GM12865 (cell line): ENCODE measurements at regions not wholly inside any gene's neighbourhood (a gene's known extent, or its start where the extent isn't known, plus 50 kb on each side); places are given as distances from the start of the nearest gene placed in this dataset.

ENCODE experiments used
- DNase-seq: peaks from one replicate; pipeline ENCODE4 v3.0.0; 2010; ENCODE audit warnings: low read depth
- H3K4me3 ChIP-seq: 2 replicates; pipeline ENCODE4 v1.5.1; 2011; ENCODE audit warnings: mild to moderate bottlenecking, low read depth, low read length, control low read depth
- TF ChIP-seq, protein P1 (sequence below): IDR thresholded peaks from 2 replicates; pipeline ENCODE4 v1.5.1; 2011; ENCODE audit warnings: low read length, control low read depth, low read depth, inconsistent platforms; ENCODE audit not compliant: insufficient read depth; ENCODE audit errors: missing control alignments

DNA sequence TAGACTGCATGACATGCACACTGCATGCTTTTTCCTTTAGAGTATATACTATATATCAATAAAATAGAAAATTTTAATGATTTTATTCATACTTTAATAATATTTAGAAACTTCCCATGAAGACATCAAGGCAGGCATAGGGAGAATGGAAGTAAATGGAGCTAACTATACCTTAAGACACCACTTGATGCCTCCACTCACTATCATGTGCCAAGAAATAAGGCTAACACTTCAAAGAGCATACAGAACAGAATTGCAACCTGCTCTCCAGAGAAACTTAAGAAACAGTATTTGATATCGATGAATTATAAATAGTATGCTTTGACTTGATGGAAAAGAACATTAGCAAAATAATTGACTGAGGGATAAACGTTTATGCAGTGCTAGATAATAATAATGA is 192.6 kb upstream of the MBNL1 start:
- H3K4me3 ChIP-seq = no peak overlapping the region
- DNase-seq = no peak
- TF ChIP-seq, protein P1, sequence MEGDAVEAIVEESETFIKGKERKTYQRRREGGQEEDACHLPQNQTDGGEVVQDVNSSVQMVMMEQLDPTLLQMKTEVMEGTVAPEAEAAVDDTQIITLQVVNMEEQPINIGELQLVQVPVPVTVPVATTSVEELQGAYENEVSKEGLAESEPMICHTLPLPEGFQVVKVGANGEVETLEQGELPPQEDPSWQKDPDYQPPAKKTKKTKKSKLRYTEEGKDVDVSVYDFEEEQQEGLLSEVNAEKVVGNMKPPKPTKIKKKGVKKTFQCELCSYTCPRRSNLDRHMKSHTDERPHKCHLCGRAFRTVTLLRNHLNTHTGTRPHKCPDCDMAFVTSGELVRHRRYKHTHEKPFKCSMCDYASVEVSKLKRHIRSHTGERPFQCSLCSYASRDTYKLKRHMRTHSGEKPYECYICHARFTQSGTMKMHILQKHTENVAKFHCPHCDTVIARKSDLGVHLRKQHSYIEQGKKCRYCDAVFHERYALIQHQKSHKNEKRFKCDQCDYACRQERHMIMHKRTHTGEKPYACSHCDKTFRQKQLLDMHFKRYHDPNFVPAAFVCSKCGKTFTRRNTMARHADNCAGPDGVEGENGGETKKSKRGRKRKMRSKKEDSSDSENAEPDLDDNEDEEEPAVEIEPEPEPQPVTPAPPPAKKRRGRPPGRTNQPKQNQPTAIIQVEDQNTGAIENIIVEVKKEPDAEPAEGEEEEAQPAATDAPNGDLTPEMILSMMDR = no peak

DNA sequence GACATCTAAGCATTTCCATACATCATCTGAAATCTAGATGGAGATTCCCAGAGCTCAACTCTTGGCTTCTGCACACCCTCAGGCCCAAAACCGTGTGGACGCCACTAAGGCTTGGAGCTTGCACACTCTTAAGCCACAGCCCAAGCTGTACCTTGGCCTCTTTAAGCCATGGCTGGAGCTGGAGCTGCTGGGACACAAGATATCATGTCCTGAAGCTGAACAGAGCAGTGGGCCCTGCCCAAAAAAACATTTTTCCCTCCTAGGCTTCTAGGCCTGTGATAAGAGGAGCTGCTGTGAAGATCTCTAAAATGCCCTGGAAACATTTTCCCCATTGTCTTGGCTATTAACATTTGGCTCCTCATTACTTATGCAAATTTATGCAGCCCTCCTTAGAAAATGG is 188.7 kb upstream of the MBNL1 start:
- no peak for DNase-seq
- H3K4me3 ChIP-seq = no peak overlapping the region
- TF ChIP-seq, protein P1 = no peak

GRCh38 chr3:152083135-152083534 is 185.6 kb upstream of the MBNL1 start:
- TF ChIP-seq, protein P1 = no peak
- no peak overlapping the region for H3K4me3 ChIP-seq
- no peak for DNase-seq

- H3K4me3 ChIP-seq = no peak overlapping the region
- TF ChIP-seq, protein P1 = no peak
- no peak for DNase-seq
These were observed 184.1 kb upstream of the MBNL1 start for GRCh38 chr3:152084441-152085158.

DNA sequence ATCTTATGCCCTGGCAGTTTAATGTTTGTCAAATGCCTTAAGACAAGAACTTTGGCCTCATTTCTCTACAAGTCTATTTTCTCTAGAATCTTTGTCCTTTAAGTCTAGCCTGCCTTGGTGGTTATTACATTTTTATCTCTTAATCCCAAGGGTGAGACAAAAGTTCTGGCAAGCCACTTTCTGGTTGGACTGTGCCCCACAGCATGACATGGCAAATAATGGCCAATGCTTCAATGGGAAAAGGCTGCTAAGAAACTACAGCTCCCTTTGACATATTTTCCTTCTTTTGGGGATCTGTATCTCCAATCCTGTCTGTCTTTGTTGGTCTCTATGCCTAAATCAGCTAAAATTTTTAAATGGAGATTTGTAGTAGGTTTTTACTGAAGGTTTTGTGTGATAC is 181.6 kb upstream of the MBNL1 start:
- TF ChIP-seq, protein P1 = no peak
- no peak overlapping the region for H3K4me3 ChIP-seq
- no peak for DNase-seq

DNA sequence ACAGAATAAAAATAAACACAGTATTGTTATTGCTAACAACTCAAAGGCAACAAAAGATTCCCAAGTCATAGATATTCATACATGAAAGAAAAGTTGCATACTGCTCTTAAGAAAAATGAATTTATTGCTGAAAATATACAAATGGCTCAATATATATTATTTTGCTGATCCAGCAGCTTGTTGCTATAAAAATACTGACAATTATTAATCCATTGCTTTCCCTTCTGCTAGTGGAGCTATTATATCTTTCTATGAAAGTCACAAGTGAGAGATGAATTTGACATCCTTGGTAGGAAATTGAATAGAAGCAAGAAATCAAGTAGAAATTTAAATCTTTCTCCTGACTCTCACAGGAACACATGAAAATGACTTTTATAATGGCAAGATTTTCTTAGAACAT is 179.2 kb upstream of the MBNL1 start:
- TF ChIP-seq, protein P1 = no peak
- DNase-seq = no peak
- no peak overlapping the region for H3K4me3 ChIP-seq

GRCh38 chr3:152091725-152092124 is 177.0 kb upstream of the MBNL1 start:
- TF ChIP-seq, protein P1 = no peak
- DNase-seq = no peak
- no peak overlapping the region for H3K4me3 ChIP-seq
